ENCODE measurements at regions not wholly inside any gene's neighbourhood (a gene's known extent, or its start where the extent isn't known, plus 50 kb on each side); places are given as distances from the start of the nearest gene placed in this dataset.

GRCh38 chr10:29804025-29804852, 169.5 kb upstream of the SVIL start:
- ChIA-PET CTCF (interaction anchor here (0.6 kb wide), 1 partner anchor 168 kb away, joined by 10 read pairs; no protein-coding TSS in a partner anchor), POLR2A (ENCODE audit: unreplicated experiment) (no interaction called here)
- ATAC-seq (peak; percentile 79), DNase-seq (peak; percentile 97)
- TF ChIP-seq EZH2phosphoT487 (IDR thresholded peaks at IDR 0.05; ENCODE audit: borderline replicate concordance, low read length) (no peak), EZH2 (IDR thresholded peaks at IDR 0.05; ENCODE audit: low read length, unreplicated experiment) (no peak), CTCF (conservative IDR thresholded peaks at IDR 0.05; ENCODE audit: low read depth, low read length) (no peak)
- Histone ChIP-seq H3K79me2 (ENCODE audit: low read length) (no peaks in the 10 kb centered on the region), H3K36me3 (ENCODE audit: low read depth, low read length) (no peaks in the 10 kb centered on the region), H4K20me1 (ENCODE audit: low read length) (no peaks in the 10 kb centered on the region), H3K9ac (ENCODE audit: low read length) (peak overlapping the region; percentile 92), H2AFZ (ENCODE audit: low read length) (no peak overlapping the region), H3K9me3 (ENCODE audit: low read length) (no peaks in the 10 kb centered on the region), H3K27me3 (ENCODE audit: low read length) (no peaks in the 10 kb centered on the region), H3F3A (ENCODE audit: low read length, unreplicated experiment) (no peaks in the 10 kb centered on the region), H3K4me3 (ENCODE audit: low read length) (peak overlapping the region; percentile 49; the same call in 1 of the 2 replicates), H3K27ac (ENCODE audit: low read length) (peak overlapping the region; percentile 100), H3K4me1 (ENCODE audit: insufficient read depth, low read length) (peaks cover 50% of the 10 kb centered on the region), H3K4me2 (ENCODE audit: low read length) (peak overlapping the region; percentile 81), H3K9me2 (replicated peaks; ENCODE audit: low read length) (no peaks in the 10 kb centered on the region)
- intact Hi-C loops (cut with micrococcal nuclease): loop anchor here (1.0 to 5.0 kb wide), 3 partner anchors 20 to 67 kb away; no protein-coding TSS in a partner anchor
- BruUV-seq (replicated peaks): no TSS peak

- H3K27ac ChIP-seq (ENCODE audit: low read length): no peak overlapping the region
- peaks cover 47% of the 10 kb centered on the region for H3K4me1 ChIP-seq (ENCODE audit: insufficient read depth, low read length)
- H3K9me3 ChIP-seq (ENCODE audit: low read length): no peaks in the 10 kb centered on the region
- H2AFZ ChIP-seq (ENCODE audit: low read length): no peak overlapping the region
- no peak for TF ChIP-seq EZH2 (IDR thresholded peaks at IDR 0.05; ENCODE audit: low read length, unreplicated experiment)
- no peak for TF ChIP-seq CTCF (conservative IDR thresholded peaks at IDR 0.05; ENCODE audit: low read depth, low read length)
- TF ChIP-seq EZH2phosphoT487 (IDR thresholded peaks at IDR 0.05; ENCODE audit: borderline replicate concordance, low read length): no peak
- no peaks in the 10 kb centered on the region for H3K9me2 ChIP-seq (replicated peaks; ENCODE audit: low read length)
- ChIA-PET CTCF (no interaction called here), POLR2A (ENCODE audit: unreplicated experiment) (no interaction called here)
- no peak overlapping the region for H3K9ac ChIP-seq (ENCODE audit: low read length)
- intact Hi-C loops (cut with micrococcal nuclease): loop anchor here (5.0 kb wide), 2 partner anchors 55 to 65 kb away; no protein-coding TSS in a partner anchor
- H3F3A ChIP-seq (ENCODE audit: low read length, unreplicated experiment): no peaks in the 10 kb centered on the region
- BruUV-seq (replicated peaks): no TSS peak
- DNase-seq (no peak), ATAC-seq (no peak)
- no peaks in the 10 kb centered on the region for H3K27me3 ChIP-seq (ENCODE audit: low read length)
- no peaks in the 10 kb centered on the region for H3K36me3 ChIP-seq (ENCODE audit: low read depth, low read length)
- H3K4me2 ChIP-seq (ENCODE audit: low read length): no peak overlapping the region
- no peaks in the 10 kb centered on the region for H3K79me2 ChIP-seq (ENCODE audit: low read length)
- no peaks in the 10 kb centered on the region for H4K20me1 ChIP-seq (ENCODE audit: low read length)
- H3K4me3 ChIP-seq (ENCODE audit: low read length): no peak overlapping the region
These were observed 167.4 kb upstream of the SVIL start for GRCh38 chr10:29802171-29802570.
